SU-DHL-6 (cell line): ENCODE measurements at regions not wholly inside any gene's neighbourhood (a gene's known extent, or its start where the extent isn't known, plus 50 kb on each side); places are given as distances from the start of the nearest gene placed in this dataset.

Source experiments
- EZH2phosphoT487 ChIP-seq: fragments of 200-600 bp; sonication (generic), shearing (Covaris generic); conservative IDR thresholded peaks from 2 replicates; pipeline ENCODE4 v1.6.1; 2018; ENCODE audit warnings: mild to moderate bottlenecking, antibody characterized with exemption, low read length, moderate library complexity, mixed read lengths
- TF ChIP-seq, protein P1 (sequence below): fragments of 200-600 bp; sonication (generic); IDR thresholded peaks from one replicate; pipeline ENCODE4 v1.5.1; 2017; ENCODE audit warnings: antibody characterized with exemption, mild to moderate bottlenecking, low read length, moderate library complexity; ENCODE audit not compliant: insufficient read depth, poor library complexity, severe bottlenecking

GRCh38 chr5:39730699-39731098, 305.9 kb upstream of the DAB2 start:
- TF ChIP-seq, protein P1, sequence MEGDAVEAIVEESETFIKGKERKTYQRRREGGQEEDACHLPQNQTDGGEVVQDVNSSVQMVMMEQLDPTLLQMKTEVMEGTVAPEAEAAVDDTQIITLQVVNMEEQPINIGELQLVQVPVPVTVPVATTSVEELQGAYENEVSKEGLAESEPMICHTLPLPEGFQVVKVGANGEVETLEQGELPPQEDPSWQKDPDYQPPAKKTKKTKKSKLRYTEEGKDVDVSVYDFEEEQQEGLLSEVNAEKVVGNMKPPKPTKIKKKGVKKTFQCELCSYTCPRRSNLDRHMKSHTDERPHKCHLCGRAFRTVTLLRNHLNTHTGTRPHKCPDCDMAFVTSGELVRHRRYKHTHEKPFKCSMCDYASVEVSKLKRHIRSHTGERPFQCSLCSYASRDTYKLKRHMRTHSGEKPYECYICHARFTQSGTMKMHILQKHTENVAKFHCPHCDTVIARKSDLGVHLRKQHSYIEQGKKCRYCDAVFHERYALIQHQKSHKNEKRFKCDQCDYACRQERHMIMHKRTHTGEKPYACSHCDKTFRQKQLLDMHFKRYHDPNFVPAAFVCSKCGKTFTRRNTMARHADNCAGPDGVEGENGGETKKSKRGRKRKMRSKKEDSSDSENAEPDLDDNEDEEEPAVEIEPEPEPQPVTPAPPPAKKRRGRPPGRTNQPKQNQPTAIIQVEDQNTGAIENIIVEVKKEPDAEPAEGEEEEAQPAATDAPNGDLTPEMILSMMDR, result no peak
- TF ChIP-seq EZH2phosphoT487, result no peak
